CD4-positive, alpha-beta T cell (primary cell): ENCODE measurements at regions not wholly inside any gene's neighbourhood (a gene's known extent, or its start where the extent isn't known, plus 50 kb on each side); places are given as distances from the start of the nearest gene placed in this dataset.

Experiments used
- ATAC-seq: fragments of 200-7000 bp; cut with Tn5 transposase; one replicate; pipeline ENCODE4 v1.10.0; 2022; ENCODE audit warnings: mild to moderate bottlenecking; ENCODE audit not compliant: poor library complexity
- CTCF ChIA-PET: fragments of 350-600 bp; sonication (Branson Sonifier 250); formaldehyde crosslinking; loops from one replicate; lab custom pipeline; 2021; ENCODE audit warnings: antibody characterized with exemption, inconsistent platforms; lab: Charles Lee
- POLR2A ChIA-PET: fragments of 350-600 bp; sonication (Branson Sonifier 250); formaldehyde crosslinking; loops from one replicate; lab custom pipeline; 2021; ENCODE audit warnings: antibody characterized with exemption, inconsistent platforms; lab: Charles Lee
- DNase-seq, 14 experiments: peaks; one replicate each; pipeline ENCODE4 v3.0.0-alpha.2; 2013 to 2020; ENCODE audit warnings: mixed read lengths in 2 of 14
- H3K27ac ChIP-seq, 2 donors: one replicate each; pipeline versions ENCODE4 v1.5.1 to v1.7.0; 2013; ENCODE audit warnings: low read length in 2 of 2, low read depth in 1 of 2, mild to moderate bottlenecking in 1 of 2
- H3K27me3 ChIP-seq, 2 experiments: 1 replicate in 1 of 2; 2 replicates in 1 of 2; pipeline versions ENCODE4 v1.6.1 to v1.7.0; 2013; ENCODE audit warnings: low read length in 2 of 2, control low read depth in 1 of 2, mild to moderate bottlenecking in 1 of 2, moderate library complexity in 1 of 2; ENCODE audit not compliant: insufficient read depth in 2 of 2, control insufficient read depth in 1 of 2
- H3K36me3 ChIP-seq: one replicate; pipeline ENCODE4 v1.6.1; 2013; ENCODE audit warnings: low read length, control low read depth; ENCODE audit not compliant: insufficient read depth
- H3K4me1 ChIP-seq: one replicate; pipeline ENCODE4 v1.6.1; 2013; ENCODE audit warnings: low read length, control low read depth; ENCODE audit not compliant: insufficient read depth
- H3K4me3 ChIP-seq: one replicate; pipeline ENCODE4 v1.5.1; 2013; ENCODE audit warnings: mild to moderate bottlenecking, low read length, moderate library complexity
- H3K9me3 ChIP-seq, 2 experiments: 1 replicate in 1 of 2; 2 replicates in 1 of 2; pipeline versions ENCODE4 v1.6.1 to v1.7.0; 2013; ENCODE audit warnings: low read length in 2 of 2, mild to moderate bottlenecking in 2 of 2, control low read depth in 1 of 2, moderate library complexity in 1 of 2; ENCODE audit not compliant: control insufficient read depth in 1 of 2, insufficient read depth in 1 of 2
- H3K27ac Mint-ChIP-seq: one replicate; pipeline ENCODE4 v1.8.0; 2020; ENCODE audit warnings: mixed read lengths
- H3K27me3 Mint-ChIP-seq: one replicate; pipeline ENCODE4 v1.8.0; 2021; ENCODE audit warnings: mixed read lengths
- H3K36me3 Mint-ChIP-seq: one replicate; pipeline ENCODE4 v1.8.0; 2021; ENCODE audit warnings: low read depth, mixed read lengths
- H3K4me1 Mint-ChIP-seq: one replicate; pipeline ENCODE4 v1.8.0; 2021; ENCODE audit warnings: low read depth, mixed read lengths
- H3K4me3 Mint-ChIP-seq: one replicate; pipeline ENCODE4 v1.8.0; 2020; ENCODE audit warnings: mild to moderate bottlenecking, mixed read lengths
- H3K9me3 Mint-ChIP-seq: one replicate; pipeline ENCODE4 v1.8.0; 2020; ENCODE audit warnings: mixed read lengths
- CTCF ChIP-seq: fragments of 200-600 bp; IDR thresholded peaks from one replicate; pipeline ENCODE4 v1.8.0; 2022; ENCODE audit warnings: antibody characterized with exemption, mild to moderate bottlenecking
- intact Hi-C, 2 experiments: fragments of 100-400 bp; cut with DNase I in 1 of 2; cut with micrococcal nuclease in 1 of 2; formaldehyde crosslinking; loops; one replicate each; pipeline versions ENCODE4 v1.15.1 to v1.9.0; 2023 to 2025; cut with DNase I, micrococcal nuclease

GRCh38 chr1:73662526-73662925 lies 535.5 kb downstream of the LRRIQ3 start:
- Mint-ChIP-seq H3K4me1 (no peaks in the 10 kb centered on the region), H3K4me3 (no peak overlapping the region)
- POLR2A ChIA-PET: no interaction called here

GRCh38 chr1:73659136-73659535 lies 538.8 kb downstream of the LRRIQ3 start:
- no peak overlapping the region for H3K27ac Mint-ChIP-seq
- Histone ChIP-seq H3K27me3 (no peaks in the 10 kb centered on the region), H3K4me1 (no peaks in the 10 kb centered on the region), H3K27ac (no peak overlapping the region), H3K9me3 (no peaks in the 10 kb centered on the region), H3K36me3 (no peaks in the 10 kb centered on the region), H3K4me3 (no peak overlapping the region)
- H3K27me3 Mint-ChIP-seq: no peaks in the 10 kb centered on the region
- ATAC-seq (no peak), DNase-seq (no peak)
- ChIA-PET CTCF (no interaction called here), POLR2A (no interaction called here)
- H3K4me1 Mint-ChIP-seq: no peaks in the 10 kb centered on the region
- no peaks in the 10 kb centered on the region for H3K36me3 Mint-ChIP-seq
- H3K9me3 Mint-ChIP-seq: peaks cover 2% of the 10 kb centered on the region
- intact Hi-C loops: no loop called here
- no peak for TF ChIP-seq CTCF
- no peak overlapping the region for H3K4me3 Mint-ChIP-seq

More at GRCh38 chr1:73662526-73662925, 535.5 kb downstream of the LRRIQ3 start:
- Histone ChIP-seq H3K27me3 (no peaks in the 10 kb centered on the region), H3K4me3 (no peak overlapping the region), H3K4me1 (no peaks in the 10 kb centered on the region), H3K27ac (no peak overlapping the region), H3K36me3 (no peaks in the 10 kb centered on the region), H3K9me3 (peaks cover 0 to 7% of the 10 kb centered on the region in 2 experiments)
- no peak overlapping the region for H3K27ac Mint-ChIP-seq
- DNase-seq (no peak), ATAC-seq (no peak)
- intact Hi-C loops: no loop called here
- CTCF ChIA-PET: no interaction called here
- H3K9me3 Mint-ChIP-seq: peaks cover 8% of the 10 kb centered on the region
- H3K27me3 Mint-ChIP-seq: no peaks in the 10 kb centered on the region
- H3K36me3 Mint-ChIP-seq: no peaks in the 10 kb centered on the region
- TF ChIP-seq CTCF: no peak

- intact Hi-C loops: no loop called here
- H3K4me3 Mint-ChIP-seq: no peak overlapping the region
- CTCF ChIA-PET: no interaction called here
These were observed 543.3 kb downstream of the LRRIQ3 start for GRCh38 chr1:73654714-73655113.

More at GRCh38 chr1:73654714-73655113, 543.3 kb downstream of the LRRIQ3 start:
- H3K4me3 ChIP-seq: no peak overlapping the region
- no peaks in the 10 kb centered on the region for H3K36me3 ChIP-seq
- H3K27ac ChIP-seq: no peak overlapping the region
- no peaks in the 10 kb centered on the region for H3K9me3 ChIP-seq
- no peak for DNase-seq
- Mint-ChIP-seq H3K36me3 (no peaks in the 10 kb centered on the region), H3K27me3 (no peaks in the 10 kb centered on the region), H3K9me3 (peaks cover under 1% of the 10 kb centered on the region), H3K4me1 (no peaks in the 10 kb centered on the region), H3K27ac (no peak overlapping the region)
- ATAC-seq: no peak
- POLR2A ChIA-PET: no interaction called here
- H3K27me3 ChIP-seq: no peaks in the 10 kb centered on the region
- TF ChIP-seq CTCF: no peak
- H3K4me1 ChIP-seq: no peaks in the 10 kb centered on the region
